HepG2 (cell line): ENCODE measurements at regions not wholly inside any gene's neighbourhood (a gene's known extent, or its start where the extent isn't known, plus 50 kb on each side); places are given as distances from the start of the nearest gene placed in this dataset.

Experiments used
- ATAC-seq: fragments of 200-7000 bp; cut with Tn5 transposase; 3 replicates; pipeline ENCODE4 v1.9.1; 2020; ENCODE audit warnings: mild to moderate bottlenecking, moderate library complexity
- BruUV-seq: library from RNA; stranded (reverse); fragments of 400-500 nt; replicated peaks from 2 replicates; lab custom pipeline; 2021; lab: Mats Ljungman, UMichigan
- CTCF ChIA-PET: fragments of 300-600 bp; formaldehyde crosslinking; extraction: SDS; loops from one replicate; lab custom pipeline; 2021; ENCODE audit warnings: low total read pairs, inconsistent platforms, low intra/inter-chr PET ratio; lab: Yijun Ruan, JAX
- POLR2A ChIA-PET: fragments of 350-600 bp; sonication (Branson Sonifier 250); formaldehyde crosslinking; loops from one replicate; lab custom pipeline; 2020; ENCODE audit warnings: antibody characterized with exemption, inconsistent platforms; lab: Yijun Ruan, JAX
- DNase-seq: peaks from one replicate; pipeline ENCODE4 v3.0.0-alpha.2; 2015; ENCODE audit warnings: low spot score
- FAIRE-seq: peaks from 3 replicates; lab custom pipeline; 2011; peaks lifted over from hg19 to GRCh38; lab: Jason Lieb, UNC
- H2AFZ ChIP-seq: one replicate; pipeline ENCODE4 v1.6.1; 2011; ENCODE audit warnings: low read length, inconsistent platforms
- H3K27ac ChIP-seq: fragments of 300-600 bp; 3 replicates; pipeline ENCODE4 v1.8.0; 2011; ENCODE audit warnings: mixed run types, mild to moderate bottlenecking, mixed read lengths, low read length, inconsistent platforms; ENCODE audit not compliant: insufficient read depth; ENCODE audit errors: extremely low read length
- H3K27me3 ChIP-seq, 2 experiments: fragments of 200-600 bp in 1 of 2; 2 replicates in 1 of 2; 3 replicates in 1 of 2; pipeline versions ENCODE4 v1.6.0 to v1.8.0; 2011; ENCODE audit warnings: low read length in 2 of 2, mild to moderate bottlenecking in 2 of 2, moderate library complexity in 2 of 2, inconsistent platforms in 1 of 2; ENCODE audit not compliant: insufficient read depth in 2 of 2, control insufficient read depth in 1 of 2
- H3K36me3 ChIP-seq, 2 experiments: fragments of 200-600 bp in 1 of 2; replicated peaks in 1 of 2; 2 replicates in 1 of 2; 3 replicates in 1 of 2; pipeline versions ENCODE4 v1.5.1 to v1.8.0; 2011; ENCODE audit warnings: low read length in 2 of 2, inconsistent platforms in 1 of 2; ENCODE audit not compliant: insufficient read depth in 2 of 2, control insufficient read depth in 1 of 2
- H3K4me1 ChIP-seq: 2 replicates; pipeline ENCODE4 v1.5.1; 2012; ENCODE audit warnings: low read length, inconsistent platforms; ENCODE audit not compliant: insufficient read depth
- H3K4me2 ChIP-seq: 2 replicates; pipeline ENCODE4 v1.6.0; 2011; ENCODE audit warnings: low read depth, low read length, inconsistent platforms
- H3K4me3 ChIP-seq, 3 experiments: fragments of 200-600 bp in 1 of 3; sonication (generic), shearing (Covaris generic) in 1 of 3; replicated peaks in 1 of 3; 2 replicates each; pipeline ENCODE4 v1.5.1; 2011 to 2016; ENCODE audit warnings: low read length in 3 of 3, inconsistent platforms in 2 of 3, low read depth in 2 of 3, mild to moderate bottlenecking in 2 of 3, control low read depth in 1 of 3, mixed read lengths in 1 of 3; ENCODE audit not compliant: insufficient read depth in 1 of 3
- H3K79me2 ChIP-seq: one replicate; pipeline ENCODE4 v1.6.1; 2011; ENCODE audit warnings: low read length, inconsistent platforms; ENCODE audit not compliant: insufficient read depth
- H3K9ac ChIP-seq: 2 replicates; pipeline ENCODE4 v1.6.0; 2011; ENCODE audit warnings: mild to moderate bottlenecking, low read depth, low read length, inconsistent platforms; ENCODE audit not compliant: insufficient read depth
- H3K9me3 ChIP-seq: 2 replicates; pipeline ENCODE4 v1.5.1; 2012; ENCODE audit warnings: mild to moderate bottlenecking, low read length
- H4K20me1 ChIP-seq: 2 replicates; pipeline ENCODE4 v1.6.0; 2011; ENCODE audit warnings: inconsistent platforms, mild to moderate bottlenecking, low read length, moderate library complexity; ENCODE audit not compliant: insufficient read depth
- BCLAF1 ChIP-seq: fragments of 450-650 bp; IDR thresholded peaks from 2 replicates; pipeline ENCODE4 v1.6.1; 2017; ENCODE audit warnings: mild to moderate bottlenecking
- HMGXB3 ChIP-seq: sonication (generic); formaldehyde crosslinking; IDR thresholded peaks from 2 replicates; pipeline ENCODE4 v1.4.0; 2020; ENCODE audit warnings: missing genetic modification reagents, borderline replicate concordance
- JUNB ChIP-seq: sonication (generic); formaldehyde crosslinking; IDR thresholded peaks from 2 replicates; pipeline ENCODE4 v1.8.0; 2022; ENCODE audit warnings: missing genetic modification reagents, mild to moderate bottlenecking, borderline replicate concordance
- KDM4B ChIP-seq: sonication (generic); formaldehyde crosslinking; IDR thresholded peaks from 2 replicates; pipeline ENCODE4 v1.4.0; 2020; ENCODE audit warnings: missing genetic modification reagents
- NCOA2 ChIP-seq: sonication (generic); formaldehyde crosslinking; IDR thresholded peaks from 2 replicates; pipeline ENCODE4 v1.8.0; 2022; ENCODE audit warnings: inconsistent platforms
- NR2F6 ChIP-seq, 2 experiments: IDR thresholded peaks; 2 replicates each; pipeline ENCODE4 v1.6.1; 2016; ENCODE audit warnings: antibody characterized with exemption in 1 of 2, mild to moderate bottlenecking in 1 of 2
- SIX1 ChIP-seq: sonication (generic); formaldehyde crosslinking; IDR thresholded peaks from 2 replicates; pipeline ENCODE4 v1.4.0; 2020; ENCODE audit warnings: missing genetic modification reagents, borderline replicate concordance
- SMAD9 ChIP-seq: sonication (generic); formaldehyde crosslinking; IDR thresholded peaks from 2 replicates; pipeline ENCODE4 v1.5.1; 2020; ENCODE audit warnings: mild to moderate bottlenecking, missing genetic modification reagents
- TEAD2 ChIP-seq: sonication (generic); formaldehyde crosslinking; IDR thresholded peaks from 2 replicates; pipeline ENCODE4 v1.9.0; 2021; ENCODE audit warnings: missing genetic modification reagents
- TRAFD1 ChIP-seq: sonication (generic); formaldehyde crosslinking; IDR thresholded peaks from 2 replicates; pipeline ENCODE4 v1.5.1; 2020; ENCODE audit warnings: missing genetic modification reagents, mild to moderate bottlenecking, borderline replicate concordance
- ZNF124 ChIP-seq: sonication (generic); formaldehyde crosslinking; IDR thresholded peaks from 2 replicates; pipeline ENCODE4 v1.4.0; 2020; ENCODE audit warnings: missing genetic modification reagents
- ZNF3 ChIP-seq: IDR thresholded peaks from 2 replicates; pipeline ENCODE4 v1.7.0; 2017; ENCODE audit warnings: inconsistent platforms
- ZNF546 ChIP-seq: sonication (generic); formaldehyde crosslinking; conservative IDR thresholded peaks from 2 replicates; pipeline ENCODE4 v1.8.1; 2023; ENCODE audit warnings: mild to moderate bottlenecking, missing genetic modification reagents
- WGBS: methylation state at CpG from one replicate; pipeline ENCODE4 v1.1.6; 2017; ENCODE audit warnings: low lambda C conversion rate; 5-methylcytosine and 5-hydroxymethylcytosine counted together
- in situ Hi-C: cut with HindIII; loops from 2 replicates; pipeline ENCODE4 v1.10.0; 2017; ENCODE audit warnings: low pct_unique_long_range_greater_than_20kb; ENCODE audit not compliant: extremely low pct_ligation_motif_present
- intact Hi-C: fragments of 100-400 bp; cut with micrococcal nuclease; formaldehyde crosslinking; loops from one replicate; pipeline ENCODE4 v1.10.0; 2022; ENCODE audit not compliant: unreplicated experiment

- no peak for TF ChIP-seq ZNF3 (CRISPR knock-in tag)
- no peak for TF ChIP-seq TRAFD1
- TF ChIP-seq NCOA2 (CRISPR knock-in tag), result no peak
Measured at GRCh38 chr1:88284666-88285366, 399.3 kb upstream of the PKN2 start (continued).

- no peak for FAIRE-seq
- intact Hi-C loops (no loop called here), in situ Hi-C loops (no loop called here)
- no peak for DNase-seq
- H3K4me1 ChIP-seq, result no peaks in the 10 kb centered on the region
- H3K27ac ChIP-seq, result no peak overlapping the region
- no peak overlapping the region for H3K4me3 ChIP-seq
- WGBS, result 0% methylated on average over 1 of the region's 1 CpG
- ChIA-PET POLR2A (no interaction called here), CTCF (no interaction called here)
- H3K9ac ChIP-seq, result no peak overlapping the region
- no peak for ATAC-seq
- no peaks in the 10 kb centered on the region for H3K36me3 ChIP-seq
- no peaks in the 10 kb centered on the region for H3K27me3 ChIP-seq
- H2AFZ ChIP-seq, result no peak overlapping the region
- no TSS peak for BruUV-seq
- no peak overlapping the region for H3K4me2 ChIP-seq
- H3K79me2 ChIP-seq, result no peaks in the 10 kb centered on the region
- H4K20me1 ChIP-seq, result no peaks in the 10 kb centered on the region
- no peaks in the 10 kb centered on the region for H3K9me3 ChIP-seq
- no peak for TF ChIP-seq ZNF546 (CRISPR knock-in tag)
- no peak for TF ChIP-seq SMAD9 (CRISPR knock-in tag)
- no peak for TF ChIP-seq TEAD2 (CRISPR knock-in tag)
- no peak for TF ChIP-seq NR2F6 (IDR thresholded peaks at IDR 0.05)
- no peak for TF ChIP-seq NR2F6 (CRISPR knock-in tag; IDR thresholded peaks at IDR 0.05)
- TF ChIP-seq KDM4B, result no peak
- TF ChIP-seq JUNB, result no peak
- no peak for TF ChIP-seq HMGXB3 (CRISPR knock-in tag)
- no peak for TF ChIP-seq BCLAF1
- TF ChIP-seq SIX1 (CRISPR knock-in tag), result no peak
- no peak for TF ChIP-seq ZNF124 (CRISPR knock-in tag)
Measured at GRCh38 chr1:88286716-88287115, 397.4 kb upstream of the PKN2 start.
